K562 (cell line): ENCODE measurements at regions not wholly inside any gene's neighbourhood (a gene's known extent, or its start where the extent isn't known, plus 50 kb on each side); places are given as distances from the start of the nearest gene placed in this dataset.

Source experiments
- ATAC-seq: fragments of 200-7000 bp; cut with Tn5 transposase; 3 replicates; pipeline ENCODE4 v1.9.1; 2020; ENCODE audit warnings: moderate library complexity
- BruUV-seq: library from RNA; stranded (reverse); fragments of 400-500 nt; replicated peaks from 2 replicates; lab custom pipeline; 2021; lab: Mats Ljungman, UMichigan
- CTCF ChIA-PET: fragments of 300-600 bp; formaldehyde crosslinking; extraction: SDS; loops from one replicate; lab custom pipeline; 2021; ENCODE audit warnings: low intra/inter-chr PET ratio; lab: Yijun Ruan, JAX
- POLR2A ChIA-PET: fragments of 300-600, 350-650 bp; sonication (Branson Sonifier 250); formaldehyde crosslinking; extraction: SDS; loops from one replicate; lab custom pipeline; 2021; ENCODE audit warnings: antibody characterized with exemption, inconsistent platforms; lab: Yijun Ruan, JAX
- DNase-seq, 4 experiments: peaks; one replicate each; pipeline versions ENCODE4 v3.0.0 to v3.0.0-alpha.2; 2011 to 2018; ENCODE audit warnings: low spot score in 3 of 4, mixed read lengths in 3 of 4; ENCODE audit errors: extremely low read depth in 1 of 4
- FAIRE-seq: peaks from 2 replicates; lab custom pipeline; 2011; peaks lifted over from hg19 to GRCh38; lab: Jason Lieb, UNC
- H2AFZ ChIP-seq: 2 replicates; pipeline ENCODE4 v1.6.0; 2011; ENCODE audit warnings: low read depth, low read length, control low read depth, inconsistent platforms
- H3K27ac ChIP-seq: fragments of 200-600 bp; 3 replicates; pipeline ENCODE4 v1.8.0; 2011; ENCODE audit warnings: low read depth, mild to moderate bottlenecking, control low read depth, inconsistent platforms, low read length, moderate library complexity, mixed read lengths; ENCODE audit errors: extremely low read depth
- H3K27me3 ChIP-seq, 2 experiments: fragments of 300-600 bp in 1 of 2; 2 replicates in 1 of 2; 3 replicates in 1 of 2; pipeline versions ENCODE4 v1.6.0 to v1.8.0; 2011; ENCODE audit warnings: inconsistent platforms in 2 of 2, low read length in 2 of 2, mild to moderate bottlenecking in 1 of 2, mixed read lengths in 1 of 2, moderate library complexity in 1 of 2; ENCODE audit not compliant: control insufficient read depth in 2 of 2, insufficient read depth in 2 of 2
- H3K36me3 ChIP-seq: fragments of 300-600 bp; 3 replicates; pipeline ENCODE4 v1.8.0; 2011; ENCODE audit warnings: mild to moderate bottlenecking, low read length, inconsistent platforms; ENCODE audit not compliant: control insufficient read depth, insufficient read depth
- H3K4me1 ChIP-seq, 2 experiments: fragments of 200-600 bp in 1 of 2; replicated peaks in 1 of 2; 2 replicates in 1 of 2; 3 replicates in 1 of 2; pipeline versions ENCODE4 v1.5.1 to v1.8.0; 2011; ENCODE audit warnings: inconsistent platforms in 2 of 2, low read length in 2 of 2, mild to moderate bottlenecking in 1 of 2, mixed read lengths in 1 of 2, moderate library complexity in 1 of 2; ENCODE audit not compliant: control insufficient read depth in 2 of 2, insufficient read depth in 2 of 2
- H3K4me2 ChIP-seq: 2 replicates; pipeline ENCODE4 v1.6.1; 2011; ENCODE audit warnings: low read length, control low read depth, inconsistent platforms, mixed read lengths; ENCODE audit not compliant: insufficient read depth
- H3K4me3 ChIP-seq: fragments of 200-600 bp; sonication (generic), shearing (Covaris generic); 2 replicates; pipeline ENCODE4 v1.5.1; 2016; ENCODE audit warnings: control low read depth, inconsistent platforms
- H3K79me2 ChIP-seq: fragments of 200-600 bp; 3 replicates; pipeline ENCODE4 v1.8.0; 2011; ENCODE audit warnings: low read length, inconsistent platforms; ENCODE audit not compliant: control insufficient read depth, insufficient read depth
- H3K9ac ChIP-seq, 2 experiments: 2 replicates each; pipeline versions ENCODE4 v1.6.0 to v1.6.1; 2011; ENCODE audit warnings: low read depth in 2 of 2, low read length in 2 of 2, control low read depth in 1 of 2, inconsistent platforms in 1 of 2, mild to moderate bottlenecking in 1 of 2, mixed read lengths in 1 of 2; ENCODE audit not compliant: insufficient read depth in 1 of 2
- H3K9me1 ChIP-seq: one replicate; pipeline ENCODE4 v1.6.0; 2011; ENCODE audit warnings: inconsistent platforms, mild to moderate bottlenecking, low read length, moderate library complexity; ENCODE audit not compliant: control insufficient read depth, insufficient read depth
- H3K9me3 ChIP-seq: replicated peaks from 2 replicates; pipeline ENCODE4 v1.5.1; 2011; ENCODE audit warnings: low read depth, low read length, inconsistent platforms; ENCODE audit not compliant: control insufficient read depth, insufficient read depth
- H4K20me1 ChIP-seq: replicated peaks from 2 replicates; pipeline ENCODE4 v1.6.1; 2011; ENCODE audit warnings: low read length, inconsistent platforms, mixed read lengths; ENCODE audit not compliant: control insufficient read depth, insufficient read depth
- JUNB ChIP-seq: fragments of 450-650 bp; formaldehyde crosslinking; conservative IDR thresholded peaks from 2 replicates; pipeline ENCODE4 v1.4.0; 2020; ENCODE audit warnings: mild to moderate bottlenecking
- SIN3A ChIP-seq, 2 experiments: fragments of 150-350 bp in 1 of 2; IDR thresholded peaks; 2 replicates each; pipeline ENCODE4 v1.6.1; 2011 to 2016; ENCODE audit warnings: borderline replicate concordance in 2 of 2, low read depth in 2 of 2, low read length in 2 of 2, mild to moderate bottlenecking in 2 of 2, moderate library complexity in 2 of 2; ENCODE audit not compliant: control insufficient read depth in 1 of 2
- ZBTB49 ChIP-seq: sonication (generic); formaldehyde crosslinking; IDR thresholded peaks from 2 replicates; pipeline ENCODE4 v1.8.0; 2022; ENCODE audit warnings: missing genetic modification reagents, mild to moderate bottlenecking, borderline replicate concordance
- ZNF124 ChIP-seq: sonication (generic); formaldehyde crosslinking; IDR thresholded peaks from 2 replicates; pipeline ENCODE4 v1.8.1; 2022; ENCODE audit warnings: missing genetic modification reagents
- WGBS: fragments of 100-300 bp; shearing (Covaris generic); methylation state at CpG from one replicate; pipeline ENCODE4 v1.1.6; 2016; ENCODE audit warnings: low coverage, mixed read lengths; ENCODE audit not compliant: insufficient coverage; ENCODE audit errors: missing lambda C conversion rate; 5-methylcytosine and 5-hydroxymethylcytosine counted together
- in situ Hi-C: fragments of 300-500 bp; cut with MboI; formaldehyde crosslinking; loops from 4 replicates; pipeline ENCODE4 v1.15.0; 2018; ENCODE audit warnings: inconsistent platforms, mixed read lengths
- intact Hi-C: fragments of 100-400 bp; cut with micrococcal nuclease; formaldehyde crosslinking; loops from 2 replicates; pipeline ENCODE4 v1.14.2; 2022
- TF ChIP-seq, protein P1 (sequence below): fragments of 450-650 bp; formaldehyde crosslinking; IDR thresholded peaks from 2 replicates; pipeline ENCODE4 v1.4.0; 2020; ENCODE audit warnings: mild to moderate bottlenecking, mixed read lengths
- TF ChIP-seq, protein P2 (sequence below), 2 experiments: fragments of 450-650 bp in 1 of 2; sonication (generic) in 1 of 2; formaldehyde crosslinking in 1 of 2; IDR thresholded peaks in 1 of 2; conservative IDR thresholded peaks in 1 of 2; 2 replicates each; pipeline versions ENCODE4 v1.6.1 to v1.8.1; 2016 to 2023; ENCODE audit warnings: mild to moderate bottlenecking in 2 of 2, moderate library complexity in 2 of 2, inconsistent platforms in 1 of 2, missing genetic modification reagents in 1 of 2

- Histone ChIP-seq H3K9me3 (no peaks in the 10 kb centered on the region), H3K9me1 (no peaks in the 10 kb centered on the region), H3K4me3 (no peak overlapping the region), H3K4me1 (no peaks in the 10 kb centered on the region), H4K20me1 (no peaks in the 10 kb centered on the region), H2AFZ (no peak overlapping the region), H3K4me2 (no peak overlapping the region), H3K79me2 (no peaks in the 10 kb centered on the region), H3K27ac (no peak overlapping the region), H3K9ac (no peak overlapping the region), H3K27me3 (no peaks in the 10 kb centered on the region; a peak in 1 of 5 replicates), H3K36me3 (no peaks in the 10 kb centered on the region)
- POLR2A ChIA-PET, result no interaction called here
- CTCF ChIA-PET, result no interaction called here
- no peak for DNase-seq
- 6% methylated on average over 5 of the region's 5 CpGs for WGBS
- intact Hi-C loops, result no loop called here
- TF ChIP-seq, protein P1, sequence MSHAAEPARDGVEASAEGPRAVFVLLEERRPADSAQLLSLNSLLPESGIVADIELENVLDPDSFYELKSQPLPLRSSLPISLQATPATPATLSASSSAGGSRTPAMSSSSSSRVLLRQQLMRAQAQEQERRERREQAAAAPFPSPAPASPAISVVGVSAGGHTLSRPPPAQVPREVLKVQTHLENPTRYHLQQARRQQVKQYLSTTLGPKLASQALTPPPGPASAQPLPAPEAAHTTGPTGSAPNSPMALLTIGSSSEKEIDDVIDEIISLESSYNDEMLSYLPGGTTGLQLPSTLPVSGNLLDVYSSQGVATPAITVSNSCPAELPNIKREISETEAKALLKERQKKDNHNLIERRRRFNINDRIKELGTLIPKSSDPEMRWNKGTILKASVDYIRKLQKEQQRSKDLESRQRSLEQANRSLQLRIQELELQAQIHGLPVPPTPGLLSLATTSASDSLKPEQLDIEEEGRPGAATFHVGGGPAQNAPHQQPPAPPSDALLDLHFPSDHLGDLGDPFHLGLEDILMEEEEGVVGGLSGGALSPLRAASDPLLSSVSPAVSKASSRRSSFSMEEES, result no peak
- TF ChIP-seq JUNB (no peak), ZNF124 (CRISPR knock-in tag) (no peak), SIN3A (IDR thresholded peaks at IDR 0.05; ENCODE audit: borderline replicate concordance in 2 of 2, control insufficient read depth in 1 of 2, low read depth in 2 of 2, low read length in 2 of 2) (no peak), ZBTB49 (CRISPR knock-in tag) (no peak)
- TF ChIP-seq, protein P2, sequence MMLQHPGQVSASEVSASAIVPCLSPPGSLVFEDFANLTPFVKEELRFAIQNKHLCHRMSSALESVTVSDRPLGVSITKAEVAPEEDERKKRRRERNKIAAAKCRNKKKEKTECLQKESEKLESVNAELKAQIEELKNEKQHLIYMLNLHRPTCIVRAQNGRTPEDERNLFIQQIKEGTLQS (IDR thresholded peaks at IDR 0.05), result no peak
- TF ChIP-seq, protein P2 (CRISPR knock-in tag; conservative IDR thresholded peaks at IDR 0.05), result no peak
- in situ Hi-C loops, result no loop called here
- FAIRE-seq, result no peak
- ATAC-seq, result no peak
- BruUV-seq, result no TSS peak
These were observed 278.9 kb upstream of the GATB start for GRCh38 chr4:152039691-152040090.
